ENCODE measurements at regions not wholly inside any gene's neighbourhood (a gene's known extent, or its start where the extent isn't known, plus 50 kb on each side); places are given as distances from the start of the nearest gene placed in this dataset.
"Not testable (repeated sequence)": the region's sequence is repeated elsewhere in the genome, so short reads cannot be mapped to it uniquely, and the experiment has no call there.

- TF ChIP-seq CTCF, POLR2A, POLR2AphosphoS5 (IDR thresholded peaks at IDR 0.05): not testable (repeated sequence)
Observed at GRCh38 chr15:22639983-22640382, 146.5 kb upstream of the NIPA1 start.
